Mesenchymal stem cell (in vitro differentiated cells and primary cell): ENCODE measurements at regions not wholly inside any gene's neighbourhood (a gene's known extent, or its start where the extent isn't known, plus 50 kb on each side); places are given as distances from the start of the nearest gene placed in this dataset.

Experiments
- DNase-seq: peaks from one replicate; pipeline ENCODE4 v3.0.0-alpha.2; 2013
- H2AFZ ChIP-seq: one replicate; pipeline ENCODE4 v1.6.1; 2013; ENCODE audit warnings: low read depth, mild to moderate bottlenecking, control low read depth, inconsistent platforms, low read length, moderate library complexity
- H2AK5ac ChIP-seq: 2 replicates; pipeline ENCODE4 v1.6.1; 2013; ENCODE audit warnings: low read length, moderate library complexity, mild to moderate bottlenecking, inconsistent platforms; ENCODE audit not compliant: severe bottlenecking
- H2BK120ac ChIP-seq: one replicate; pipeline ENCODE4 v1.6.1; 2013; ENCODE audit warnings: low read depth, mild to moderate bottlenecking, inconsistent platforms, low read length, moderate library complexity
- H2BK12ac ChIP-seq, 2 experiments: one replicate each; pipeline ENCODE4 v1.6.1; 2013; ENCODE audit warnings: inconsistent platforms in 2 of 2, low read length in 2 of 2, mild to moderate bottlenecking in 2 of 2, moderate library complexity in 2 of 2, control low read depth in 1 of 2
- H2BK15ac ChIP-seq: one replicate; pipeline ENCODE4 v1.6.1; 2013; ENCODE audit warnings: mild to moderate bottlenecking, low read depth, inconsistent platforms; ENCODE audit not compliant: poor library complexity, severe bottlenecking
- H2BK5ac ChIP-seq: 2 replicates; pipeline ENCODE4 v1.6.1; 2013; ENCODE audit warnings: low read depth, mild to moderate bottlenecking, low read length, control low read depth, inconsistent platforms; ENCODE audit not compliant: poor library complexity, severe bottlenecking
- H3K14ac ChIP-seq, 2 experiments: one replicate each; pipeline ENCODE4 v1.6.1; 2013; ENCODE audit warnings: inconsistent platforms in 2 of 2, low read length in 2 of 2, control low read depth in 1 of 2, mild to moderate bottlenecking in 1 of 2, moderate library complexity in 1 of 2
- H3K18ac ChIP-seq, 2 experiments: one replicate each; pipeline ENCODE4 v1.6.1; 2013; ENCODE audit warnings: inconsistent platforms in 2 of 2, low read length in 2 of 2, control low read depth in 1 of 2, low read depth in 1 of 2, mild to moderate bottlenecking in 1 of 2
- H3K23ac ChIP-seq, 2 experiments: one replicate each; pipeline ENCODE4 v1.6.1; 2013; ENCODE audit warnings: inconsistent platforms in 2 of 2, low read length in 2 of 2, mild to moderate bottlenecking in 2 of 2, moderate library complexity in 2 of 2, control low read depth in 1 of 2
- H3K27ac ChIP-seq: 2 replicates; pipeline ENCODE4 v1.5.1; 2013; ENCODE audit warnings: mild to moderate bottlenecking, moderate library complexity, low read length, control low read depth, inconsistent platforms; ENCODE audit not compliant: poor library complexity, severe bottlenecking
- H3K27me3 ChIP-seq, 2 experiments: 2 replicates each; pipeline versions ENCODE4 v1.6.1 to v1.7.0; 2013; ENCODE audit warnings: low read length in 2 of 2, mild to moderate bottlenecking in 2 of 2, moderate library complexity in 2 of 2, control low read depth in 1 of 2, inconsistent platforms in 1 of 2; ENCODE audit not compliant: control insufficient read depth in 1 of 2, insufficient read depth in 1 of 2
- H3K36me3 ChIP-seq, 2 experiments: 2 replicates each; pipeline versions ENCODE4 v1.6.1 to v1.7.0; 2013; ENCODE audit warnings: low read length in 2 of 2, control low read depth in 1 of 2, inconsistent platforms in 1 of 2, low read depth in 1 of 2, mild to moderate bottlenecking in 1 of 2; ENCODE audit not compliant: insufficient read depth in 2 of 2, control insufficient read depth in 1 of 2
- H3K4ac ChIP-seq, 2 experiments: one replicate each; pipeline ENCODE4 v1.6.1; 2013; ENCODE audit warnings: inconsistent platforms in 2 of 2, low read length in 2 of 2, mild to moderate bottlenecking in 2 of 2, moderate library complexity in 2 of 2, control low read depth in 1 of 2, low read depth in 1 of 2
- H3K4me1 ChIP-seq: 2 replicates; pipeline ENCODE4 v1.6.1; 2013; ENCODE audit warnings: low read depth, low read length, control low read depth; ENCODE audit not compliant: control insufficient read depth, insufficient read depth
- H3K4me2 ChIP-seq: 2 replicates; pipeline ENCODE4 v1.6.1; 2013; ENCODE audit warnings: low read length, mild to moderate bottlenecking, inconsistent platforms; ENCODE audit not compliant: poor library complexity, severe bottlenecking
- H3K4me3 ChIP-seq, 2 experiments: 2 replicates each; pipeline versions ENCODE4 v1.5.1 to v1.7.0; 2013; ENCODE audit warnings: low read length in 2 of 2, mild to moderate bottlenecking in 2 of 2, control low read depth in 1 of 2, low read depth in 1 of 2; ENCODE audit not compliant: insufficient read depth in 1 of 2
- H3K79me1 ChIP-seq: replicated peaks from 2 replicates; pipeline ENCODE4 v1.6.1; 2013; ENCODE audit warnings: mild to moderate bottlenecking, control low read depth, low read length, inconsistent platforms; ENCODE audit not compliant: poor library complexity, severe bottlenecking
- H3K9ac ChIP-seq: 2 replicates; pipeline ENCODE4 v1.7.0; 2013; ENCODE audit warnings: mild to moderate bottlenecking, low read length, moderate library complexity
- H3K9me3 ChIP-seq: 2 replicates; pipeline ENCODE4 v1.7.0; 2013; ENCODE audit warnings: mild to moderate bottlenecking, low read length; ENCODE audit not compliant: control insufficient read depth
- H4K8ac ChIP-seq: one replicate; pipeline ENCODE4 v1.6.1; 2013; ENCODE audit warnings: inconsistent platforms, mild to moderate bottlenecking, low read length, moderate library complexity
- H4K91ac ChIP-seq: one replicate; pipeline ENCODE4 v1.6.1; 2013; ENCODE audit warnings: mild to moderate bottlenecking, low read length, inconsistent platforms
- WGBS: methylation state at CpG from one replicate; pipeline ENCODE4 v1.1.7; 2013; ENCODE audit warnings: mixed read lengths; 5-methylcytosine and 5-hydroxymethylcytosine counted together

DNA sequence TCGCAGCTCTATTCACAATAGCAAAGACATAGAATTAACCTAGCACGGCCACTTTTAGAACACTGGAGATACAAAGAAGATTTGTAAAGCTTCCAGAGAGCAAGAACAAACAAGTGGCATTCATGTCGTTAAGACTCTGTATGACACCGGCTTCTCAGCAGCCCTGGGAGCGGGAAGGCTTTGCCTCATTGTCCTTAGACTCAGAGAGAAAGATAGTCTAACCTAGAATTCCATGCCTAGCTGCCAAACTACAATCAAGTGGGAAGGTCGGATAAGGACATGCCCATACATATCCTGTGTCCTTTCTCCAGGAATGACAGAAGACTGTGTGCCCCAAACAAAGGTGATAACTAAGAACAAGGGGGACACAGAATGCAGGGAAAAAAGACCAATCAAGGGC lies 1038.3 kb downstream of the BCL11B start:
- Histone ChIP-seq H2BK15ac (no peak overlapping the region), H2AFZ (no peak overlapping the region), H4K91ac (no peak overlapping the region), H3K4me3 (no peak overlapping the region), H3K4ac (no peak overlapping the region), H2BK5ac (no peak overlapping the region), H3K27me3 (no peaks in the 10 kb centered on the region), H3K9me3 (no peaks in the 10 kb centered on the region), H2BK12ac (no peak overlapping the region), H4K8ac (no peak overlapping the region), H2AK5ac (no peak overlapping the region), H2BK120ac (no peak overlapping the region), H3K36me3 (no peaks in the 10 kb centered on the region), H3K79me1 (no peaks in the 10 kb centered on the region), H3K9ac (no peak overlapping the region), H3K23ac (no peak overlapping the region), H3K14ac (no peak overlapping the region), H3K18ac (no peak overlapping the region), H3K27ac (no peak overlapping the region), H3K4me1 (no peaks in the 10 kb centered on the region), H3K4me2 (no peak overlapping the region)
- 69% methylated on average over 5 of the region's 6 CpGs for WGBS
- DNase-seq, result no peak

- no peak overlapping the region for H3K27ac ChIP-seq
- 29% methylated on average over 1 of the region's 2 CpGs for WGBS
- no peaks in the 10 kb centered on the region for H3K27me3 ChIP-seq
- H2BK12ac ChIP-seq, result no peak overlapping the region
- DNase-seq, result no peak
- H2AFZ ChIP-seq, result no peak overlapping the region
- no peak overlapping the region for H2BK5ac ChIP-seq
- no peak overlapping the region for H3K23ac ChIP-seq
- no peak overlapping the region for H3K14ac ChIP-seq
- no peak overlapping the region for H2BK15ac ChIP-seq
- H3K9me3 ChIP-seq, result no peaks in the 10 kb centered on the region
- H3K4me3 ChIP-seq, result no peak overlapping the region
- no peak overlapping the region for H3K18ac ChIP-seq
- no peak overlapping the region for H3K4ac ChIP-seq
- no peaks in the 10 kb centered on the region for H3K79me1 ChIP-seq
- no peak overlapping the region for H3K9ac ChIP-seq
- H4K8ac ChIP-seq, result no peak overlapping the region
- no peak overlapping the region for H2BK120ac ChIP-seq
- no peaks in the 10 kb centered on the region for H3K4me1 ChIP-seq
- no peak overlapping the region for H4K91ac ChIP-seq
- no peak overlapping the region for H3K4me2 ChIP-seq
- no peak overlapping the region for H2AK5ac ChIP-seq
- no peaks in the 10 kb centered on the region for H3K36me3 ChIP-seq
Observed at GRCh38 chr14:98234208-98234607, 1037.8 kb downstream of the BCL11B start.

GRCh38 chr14:98236314-98236713 lies 1035.7 kb downstream of the BCL11B start:
- Histone ChIP-seq H3K4me3 (no peak overlapping the region), H3K4me2 (no peak overlapping the region), H3K4me1 (no peaks in the 10 kb centered on the region), H2BK5ac (no peak overlapping the region), H3K9me3 (no peaks in the 10 kb centered on the region), H3K36me3 (no peaks in the 10 kb centered on the region), H4K91ac (no peak overlapping the region), H2BK120ac (no peak overlapping the region), H3K27me3 (no peaks in the 10 kb centered on the region), H2AFZ (no peak overlapping the region), H3K18ac (no peak overlapping the region), H3K27ac (no peak overlapping the region), H2BK12ac (no peak overlapping the region), H2BK15ac (no peak overlapping the region), H2AK5ac (no peak overlapping the region), H3K79me1 (no peaks in the 10 kb centered on the region), H3K4ac (no peak overlapping the region), H3K9ac (no peak overlapping the region), H3K14ac (no peak overlapping the region), H4K8ac (no peak overlapping the region), H3K23ac (no peak overlapping the region)
- WGBS, result 70% methylated on average over 3 of the region's 3 CpGs
- DNase-seq, result no peak

GRCh38 chr14:98237939-98238338 lies 1034.1 kb downstream of the BCL11B start:
- H2BK120ac ChIP-seq, result no peak overlapping the region
- no peaks in the 10 kb centered on the region for H3K9me3 ChIP-seq
- H2BK12ac ChIP-seq, result no peak overlapping the region
- no peaks in the 10 kb centered on the region for H3K79me1 ChIP-seq
- no peak overlapping the region for H3K4ac ChIP-seq
- no peak overlapping the region for H3K27ac ChIP-seq
- H3K23ac ChIP-seq, result no peak overlapping the region
- H4K8ac ChIP-seq, result no peak overlapping the region
- no peak overlapping the region for H2AFZ ChIP-seq
- no peak overlapping the region for H2BK15ac ChIP-seq
- no peak overlapping the region for H3K14ac ChIP-seq
- H3K4me3 ChIP-seq, result no peak overlapping the region
- no peak overlapping the region for H2BK5ac ChIP-seq
- no peak overlapping the region for H3K18ac ChIP-seq
- H2AK5ac ChIP-seq, result no peak overlapping the region
- DNase-seq, result no peak
- no peak overlapping the region for H4K91ac ChIP-seq
- 92% methylated on average over 2 of the region's 4 CpGs for WGBS
- H3K4me1 ChIP-seq, result no peaks in the 10 kb centered on the region
- no peaks in the 10 kb centered on the region for H3K36me3 ChIP-seq
- no peak overlapping the region for H3K9ac ChIP-seq
- no peak overlapping the region for H3K4me2 ChIP-seq
- no peaks in the 10 kb centered on the region for H3K27me3 ChIP-seq
